ENCODE measurements at regions not wholly inside any gene's neighbourhood (a gene's known extent, or its start where the extent isn't known, plus 50 kb on each side); places are given as distances from the start of the nearest gene placed in this dataset.

DNA sequence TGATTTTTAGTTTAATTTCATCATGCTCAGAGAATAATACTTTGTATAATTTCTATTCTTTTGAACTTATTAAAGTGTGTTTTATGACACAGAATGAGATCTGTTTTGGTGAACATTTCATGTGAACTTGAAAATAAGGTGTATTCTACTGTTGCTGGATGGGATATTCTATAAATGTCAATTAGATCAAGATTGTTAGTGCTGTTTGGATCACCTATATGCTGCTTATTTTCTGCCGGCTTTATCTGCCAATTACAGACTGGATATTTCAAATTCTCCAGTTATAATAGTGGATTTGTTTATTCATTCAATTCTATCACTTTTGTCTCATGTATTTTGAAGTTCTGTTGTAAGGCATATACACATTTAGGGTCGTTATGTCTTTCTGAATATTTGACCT, 720.7 kb upstream of the RIOK2 start:
- 80% methylated on average over 2 of the region's 2 CpGs for WGBS (ENCODE audit: low lambda C conversion rate, missing lambda C conversion rate)
- TF ChIP-seq EZH2 (IDR thresholded peaks at IDR 0.05; ENCODE audit: borderline replicate concordance) (no peak), EZH2phosphoT487 (IDR thresholded peaks at IDR 0.05; ENCODE audit: low read depth, severe bottlenecking, unreplicated experiment) (no peak)
- TF ChIP-seq, protein P1, sequence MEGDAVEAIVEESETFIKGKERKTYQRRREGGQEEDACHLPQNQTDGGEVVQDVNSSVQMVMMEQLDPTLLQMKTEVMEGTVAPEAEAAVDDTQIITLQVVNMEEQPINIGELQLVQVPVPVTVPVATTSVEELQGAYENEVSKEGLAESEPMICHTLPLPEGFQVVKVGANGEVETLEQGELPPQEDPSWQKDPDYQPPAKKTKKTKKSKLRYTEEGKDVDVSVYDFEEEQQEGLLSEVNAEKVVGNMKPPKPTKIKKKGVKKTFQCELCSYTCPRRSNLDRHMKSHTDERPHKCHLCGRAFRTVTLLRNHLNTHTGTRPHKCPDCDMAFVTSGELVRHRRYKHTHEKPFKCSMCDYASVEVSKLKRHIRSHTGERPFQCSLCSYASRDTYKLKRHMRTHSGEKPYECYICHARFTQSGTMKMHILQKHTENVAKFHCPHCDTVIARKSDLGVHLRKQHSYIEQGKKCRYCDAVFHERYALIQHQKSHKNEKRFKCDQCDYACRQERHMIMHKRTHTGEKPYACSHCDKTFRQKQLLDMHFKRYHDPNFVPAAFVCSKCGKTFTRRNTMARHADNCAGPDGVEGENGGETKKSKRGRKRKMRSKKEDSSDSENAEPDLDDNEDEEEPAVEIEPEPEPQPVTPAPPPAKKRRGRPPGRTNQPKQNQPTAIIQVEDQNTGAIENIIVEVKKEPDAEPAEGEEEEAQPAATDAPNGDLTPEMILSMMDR (IDR thresholded peaks at IDR 0.05; ENCODE audit: poor library complexity) = no peak
- H3K4me2 ChIP-seq = no peak overlapping the region
- no peaks in the 10 kb centered on the region for H4K20me1 ChIP-seq (ENCODE audit: insufficient read depth, poor library complexity, severe bottlenecking)
- H3K27me3 ChIP-seq = no peaks in the 10 kb centered on the region
- H3K36me3 ChIP-seq (replicated peaks; ENCODE audit: insufficient read depth, low read depth) = peaks cover 3% of the 10 kb centered on the region
- H2AFZ ChIP-seq = no peak overlapping the region
- no peak for DNase-seq (ENCODE audit: low spot score)
- H3K4me3 ChIP-seq = no peak overlapping the region
- no peaks in the 10 kb centered on the region for H3K4me1 ChIP-seq (ENCODE audit: insufficient read depth)
- H3K9me2 ChIP-seq (replicated peaks; ENCODE audit: insufficient read depth) = no peaks in the 10 kb centered on the region
- H3K27ac ChIP-seq = no peak overlapping the region
- no peaks in the 10 kb centered on the region for H3K9me3 ChIP-seq (ENCODE audit: low read depth)
- H3K79me2 ChIP-seq = no peaks in the 10 kb centered on the region

DNA sequence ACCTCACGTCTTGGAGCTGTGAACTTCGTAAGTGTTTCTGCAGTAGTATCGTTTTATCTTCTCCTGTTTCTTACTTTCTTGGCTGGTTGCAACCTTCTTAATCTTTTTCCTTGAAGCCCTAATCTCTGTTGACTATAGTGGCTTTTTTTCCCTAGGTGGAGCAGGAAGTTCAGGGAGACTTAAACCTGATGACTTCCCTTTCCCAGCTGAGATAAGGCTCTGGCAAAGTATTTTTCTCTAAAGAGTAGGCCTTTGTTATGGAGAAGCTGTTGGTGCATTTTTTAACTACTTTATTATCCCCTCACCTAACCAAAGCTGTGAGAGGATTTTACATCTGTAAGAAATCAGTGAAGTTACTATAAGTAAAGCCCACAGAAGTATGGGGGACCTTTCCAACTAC, 723.1 kb upstream of the RIOK2 start:
- Histone ChIP-seq H4K20me1 (ENCODE audit: insufficient read depth, poor library complexity, severe bottlenecking) (no peaks in the 10 kb centered on the region), H3K9me2 (replicated peaks; ENCODE audit: insufficient read depth) (no peaks in the 10 kb centered on the region), H3K27me3 (no peaks in the 10 kb centered on the region), H3K9me3 (ENCODE audit: low read depth) (no peaks in the 10 kb centered on the region), H3K4me2 (no peak overlapping the region), H3K4me3 (no peak overlapping the region), H3K4me1 (ENCODE audit: insufficient read depth) (no peaks in the 10 kb centered on the region), H3K27ac (no peak overlapping the region), H2AFZ (no peak overlapping the region), H3K36me3 (replicated peaks; ENCODE audit: insufficient read depth, low read depth) (peaks cover 3% of the 10 kb centered on the region), H3K79me2 (no peaks in the 10 kb centered on the region)
- no peak for DNase-seq (ENCODE audit: low spot score)
- TF ChIP-seq EZH2 (IDR thresholded peaks at IDR 0.05; ENCODE audit: borderline replicate concordance) = no peak
- TF ChIP-seq EZH2phosphoT487 (IDR thresholded peaks at IDR 0.05; ENCODE audit: low read depth, severe bottlenecking, unreplicated experiment) = no peak
- TF ChIP-seq, protein P1 (IDR thresholded peaks at IDR 0.05; ENCODE audit: poor library complexity) = no peak
- 89% methylated on average over 3 of the region's 3 CpGs for WGBS (ENCODE audit: low lambda C conversion rate, missing lambda C conversion rate)

DNA sequence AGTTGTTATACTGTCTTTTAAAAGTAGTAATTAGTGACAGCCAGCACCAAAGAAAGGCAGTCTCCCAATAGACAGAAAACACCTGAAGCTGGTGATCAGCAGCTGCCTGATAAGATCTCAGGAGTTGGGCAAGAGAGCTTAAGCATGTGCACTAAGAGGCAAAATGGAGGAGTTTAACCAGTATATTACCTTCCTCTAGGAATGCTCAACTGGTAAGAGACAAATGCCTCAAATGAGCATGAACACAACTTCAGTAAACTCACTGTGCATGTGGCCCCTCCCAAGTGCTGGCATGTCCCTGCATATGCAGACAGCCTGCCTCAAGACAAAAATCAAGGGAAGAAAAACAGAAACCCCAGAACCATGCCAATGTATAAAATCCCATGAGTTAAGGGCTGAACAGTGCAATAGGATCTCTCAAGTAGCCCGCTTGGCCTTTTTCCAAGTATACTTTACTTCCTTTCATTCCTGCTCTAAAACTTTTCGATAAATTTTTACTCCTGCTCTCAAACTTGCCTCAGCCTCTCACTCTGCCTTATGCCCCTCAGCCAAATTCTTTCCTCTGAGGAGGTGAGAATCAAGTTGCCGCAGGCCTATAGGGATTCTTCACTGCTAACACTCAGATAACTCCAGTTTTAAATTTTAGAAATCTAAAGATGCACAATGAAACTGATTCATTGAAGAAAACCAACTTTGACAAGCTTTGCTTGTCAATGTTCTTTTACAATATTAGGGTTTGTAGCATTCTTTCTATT, 724.8 kb upstream of the RIOK2 start:
- no peaks in the 10 kb centered on the region for H3K4me1 ChIP-seq (ENCODE audit: insufficient read depth)
- WGBS (ENCODE audit: low lambda C conversion rate, missing lambda C conversion rate) = 96% methylated on average over 3 of the region's 3 CpGs
- H3K9me3 ChIP-seq (ENCODE audit: low read depth) = no peaks in the 10 kb centered on the region
- TF ChIP-seq EZH2 (IDR thresholded peaks at IDR 0.05; ENCODE audit: borderline replicate concordance) (no peak), EZH2phosphoT487 (IDR thresholded peaks at IDR 0.05; ENCODE audit: low read depth, severe bottlenecking, unreplicated experiment) (no peak)
- TF ChIP-seq, protein P1 (IDR thresholded peaks at IDR 0.05; ENCODE audit: poor library complexity) = no peak
- DNase-seq (ENCODE audit: low spot score) = no peak
- no peaks in the 10 kb centered on the region for H4K20me1 ChIP-seq (ENCODE audit: insufficient read depth, poor library complexity, severe bottlenecking)
- H3K9me2 ChIP-seq (replicated peaks; ENCODE audit: insufficient read depth) = no peaks in the 10 kb centered on the region
- H2AFZ ChIP-seq = no peak overlapping the region
- H3K27ac ChIP-seq = no peak overlapping the region
- no peak overlapping the region for H3K4me3 ChIP-seq
- no peak overlapping the region for H3K4me2 ChIP-seq
- no peaks in the 10 kb centered on the region for H3K79me2 ChIP-seq
- no peaks in the 10 kb centered on the region for H3K27me3 ChIP-seq
- H3K36me3 ChIP-seq (replicated peaks; ENCODE audit: insufficient read depth, low read depth) = peaks cover 3% of the 10 kb centered on the region
